SK-N-SH (cell line): ENCODE measurements at regions not wholly inside any gene's neighbourhood (a gene's known extent, or its start where the extent isn't known, plus 50 kb on each side); places are given as distances from the start of the nearest gene placed in this dataset.

Source experiments
- CTCF ChIA-PET: fragments of 300-600, 350-600 bp; formaldehyde crosslinking; extraction: SDS; loops from one replicate; lab custom pipeline; 2021; lab: Yijun Ruan, JAX
- POLR2A ChIA-PET: fragments of 350-600 bp; sonication (Branson Sonifier 250); formaldehyde crosslinking; extraction: SDS; loops from one replicate; lab custom pipeline; 2020; ENCODE audit warnings: antibody characterized with exemption, inconsistent platforms; lab: Yijun Ruan, JAX
- DNase-seq: peaks from one replicate; pipeline ENCODE4 v3.0.0; 2012
- H2AFZ ChIP-seq: fragments of 200-600 bp; sonication (generic); 2 replicates; pipeline ENCODE4 v1.8.1; 2016; ENCODE audit warnings: antibody characterized with exemption, mild to moderate bottlenecking, low read depth
- H3F3A ChIP-seq: fragments of 200-600 bp; sonication (generic); replicated peaks from 2 replicates; pipeline ENCODE3; 2016; ENCODE audit warnings: antibody characterized with exemption, mild to moderate bottlenecking; ENCODE audit not compliant: insufficient read depth
- H3K27ac ChIP-seq, 2 experiments: fragments of 200-500 bp in 1 of 2; fragments of 200-600 bp in 1 of 2; sonication (Bioruptor generic) in 1 of 2; sonication (generic), shearing (Covaris generic) in 1 of 2; 2 replicates each; pipeline versions ENCODE4 v1.5.1 to v1.6.1; 2014 to 2016; ENCODE audit warnings: low read depth in 2 of 2, inconsistent platforms in 1 of 2, low read length in 1 of 2, mild to moderate bottlenecking in 1 of 2, mixed read lengths in 1 of 2
- H3K27me3 ChIP-seq: fragments of 200-600 bp; sonication (generic), shearing (Covaris generic); 2 replicates; pipeline ENCODE4 v1.6.1; 2016; ENCODE audit warnings: mixed run types; ENCODE audit not compliant: insufficient read depth
- H3K36me3 ChIP-seq, 2 experiments: fragments of 200-500 bp in 1 of 2; fragments of 200-600 bp in 1 of 2; sonication (Bioruptor generic) in 1 of 2; sonication (generic) in 1 of 2; replicated peaks in 1 of 2; 2 replicates each; pipeline versions ENCODE3 to v1.5.1; 2014 to 2016; ENCODE audit warnings: low read length in 1 of 2, mild to moderate bottlenecking in 1 of 2; ENCODE audit not compliant: insufficient read depth in 2 of 2, control insufficient read depth in 1 of 2
- H3K4me1 ChIP-seq, 2 experiments: fragments of 200-500 bp in 1 of 2; fragments of 200-600 bp in 1 of 2; sonication (Bioruptor generic) in 1 of 2; sonication (generic), shearing (Covaris generic) in 1 of 2; 2 replicates each; pipeline versions ENCODE4 v1.5.1 to v1.6.1; 2014 to 2016; ENCODE audit warnings: low read depth in 1 of 2, low read length in 1 of 2, mixed run types in 1 of 2; ENCODE audit not compliant: insufficient read depth in 2 of 2, control insufficient read depth in 1 of 2
- H3K4me2 ChIP-seq: fragments of 200-600 bp; sonication (generic), shearing (Covaris generic); 2 replicates; pipeline ENCODE4 v1.6.1; 2017; ENCODE audit warnings: mixed run types
- H3K4me3 ChIP-seq, 2 experiments: fragments of 200-500 bp in 1 of 2; fragments of 200-600 bp in 1 of 2; sonication (Bioruptor generic) in 1 of 2; sonication (generic), shearing (Covaris generic) in 1 of 2; 2 replicates each; pipeline versions ENCODE4 v1.5.1 to v1.8.1; 2014 to 2016; ENCODE audit warnings: low read depth in 2 of 2, inconsistent platforms in 1 of 2, low read length in 1 of 2, mild to moderate bottlenecking in 1 of 2, mixed read lengths in 1 of 2, moderate library complexity in 1 of 2
- H3K79me2 ChIP-seq: fragments of 200-600 bp; sonication (generic); 2 replicates; pipeline ENCODE4 v1.8.1; 2017; ENCODE audit warnings: mild to moderate bottlenecking; ENCODE audit not compliant: insufficient read depth
- H3K9ac ChIP-seq: fragments of 200-600 bp; sonication (generic); 2 replicates; pipeline ENCODE4 v1.6.1; 2017; ENCODE audit warnings: mixed run types
- H3K9me2 ChIP-seq: fragments of 200-600 bp; sonication (generic); 2 replicates; pipeline ENCODE4 v1.6.1; 2017; ENCODE audit warnings: mixed run types
- H3K9me3 ChIP-seq: fragments of 200-600 bp; sonication (generic); 2 replicates; pipeline ENCODE4 v1.6.1; 2017; ENCODE audit warnings: mixed run types, mild to moderate bottlenecking, moderate library complexity
- H4K20me1 ChIP-seq: fragments of 200-600 bp; sonication (generic); 2 replicates; pipeline ENCODE4 v1.6.1; 2017; ENCODE audit warnings: mild to moderate bottlenecking, mixed run types; ENCODE audit not compliant: insufficient read depth
- ELF1 ChIP-seq: IDR thresholded peaks from 2 replicates; pipeline ENCODE4 v1.4.0; 2012
- EP300 ChIP-seq, 2 experiments: IDR thresholded peaks; 2 replicates each; pipeline versions ENCODE4 v1.4.0 to v1.6.1; 2012; ENCODE audit warnings: borderline replicate concordance in 1 of 2, low read depth in 1 of 2, low read length in 1 of 2
- FOSL2 ChIP-seq: IDR thresholded peaks from 2 replicates; pipeline ENCODE4 v1.4.0; 2012; ENCODE audit warnings: low read depth, mild to moderate bottlenecking, moderate library complexity, borderline replicate concordance
- FOXJ3 ChIP-seq: sonication (generic); formaldehyde crosslinking; IDR thresholded peaks from 2 replicates; pipeline ENCODE4 v1.5.1; 2020; ENCODE audit warnings: mild to moderate bottlenecking, missing genetic modification reagents
- FOXM1 ChIP-seq: IDR thresholded peaks from 2 replicates; pipeline ENCODE4 v1.4.0; 2012; ENCODE audit warnings: low read depth, mild to moderate bottlenecking
- JUND ChIP-seq: IDR thresholded peaks from 2 replicates; pipeline ENCODE4 v1.4.0; 2012
- MEF2A ChIP-seq: IDR thresholded peaks from 2 replicates; pipeline ENCODE4 v1.4.0; 2012; ENCODE audit warnings: low read depth, borderline replicate concordance
- NFIC ChIP-seq: IDR thresholded peaks from 2 replicates; pipeline ENCODE4 v1.4.0; 2012; ENCODE audit warnings: borderline replicate concordance
- NRF1 ChIP-seq: IDR thresholded peaks from 2 replicates; pipeline ENCODE4 v1.6.1; 2012; ENCODE audit warnings: low read depth, mild to moderate bottlenecking, low read length
- POLR2AphosphoS5 ChIP-seq: IDR thresholded peaks from 2 replicates; pipeline ENCODE4 v1.6.1; 2012; ENCODE audit warnings: low read depth, low read length
- RAD21 ChIP-seq: IDR thresholded peaks from 2 replicates; pipeline ENCODE4 v1.6.1; 2012; ENCODE audit warnings: mild to moderate bottlenecking, low read length
- RXRA ChIP-seq: IDR thresholded peaks from 2 replicates; pipeline ENCODE4 v1.4.0; 2012; ENCODE audit warnings: low read depth, mild to moderate bottlenecking, borderline replicate concordance
- SIN3A ChIP-seq: IDR thresholded peaks from 2 replicates; pipeline ENCODE4 v1.6.1; 2012; ENCODE audit warnings: low read depth, mild to moderate bottlenecking, low read length, moderate library complexity, borderline replicate concordance
- SMC3 ChIP-seq: IDR thresholded peaks from 2 replicates; pipeline ENCODE4 v1.6.1; 2012; ENCODE audit warnings: low read depth, low read length, improper control_type of control experiment
- TEAD4 ChIP-seq: IDR thresholded peaks from 2 replicates; pipeline ENCODE4 v1.4.0; 2012; ENCODE audit warnings: mild to moderate bottlenecking, borderline replicate concordance; ENCODE audit not compliant: insufficient read depth
- YY1 ChIP-seq: IDR thresholded peaks from 2 replicates; pipeline ENCODE4 v1.4.0; 2012; ENCODE audit warnings: low read depth, mild to moderate bottlenecking
- WGBS: methylation state at CpG from one replicate; pipeline ENCODE4 v1.1.6; 2017; ENCODE audit warnings: low lambda C conversion rate; 5-methylcytosine and 5-hydroxymethylcytosine counted together
- TF ChIP-seq, protein P1 (sequence below): IDR thresholded peaks from 2 replicates; pipeline ENCODE4 v1.4.0; 2012; ENCODE audit warnings: low read depth, borderline replicate concordance
- TF ChIP-seq, protein P2 (sequence below): IDR thresholded peaks from 2 replicates; pipeline ENCODE4 v1.4.0; 2012; ENCODE audit warnings: low read depth, borderline replicate concordance
- TF ChIP-seq, protein P3 (sequence below): IDR thresholded peaks from 2 replicates; pipeline ENCODE4 v1.4.0; 2012; ENCODE audit warnings: low read depth

DNA sequence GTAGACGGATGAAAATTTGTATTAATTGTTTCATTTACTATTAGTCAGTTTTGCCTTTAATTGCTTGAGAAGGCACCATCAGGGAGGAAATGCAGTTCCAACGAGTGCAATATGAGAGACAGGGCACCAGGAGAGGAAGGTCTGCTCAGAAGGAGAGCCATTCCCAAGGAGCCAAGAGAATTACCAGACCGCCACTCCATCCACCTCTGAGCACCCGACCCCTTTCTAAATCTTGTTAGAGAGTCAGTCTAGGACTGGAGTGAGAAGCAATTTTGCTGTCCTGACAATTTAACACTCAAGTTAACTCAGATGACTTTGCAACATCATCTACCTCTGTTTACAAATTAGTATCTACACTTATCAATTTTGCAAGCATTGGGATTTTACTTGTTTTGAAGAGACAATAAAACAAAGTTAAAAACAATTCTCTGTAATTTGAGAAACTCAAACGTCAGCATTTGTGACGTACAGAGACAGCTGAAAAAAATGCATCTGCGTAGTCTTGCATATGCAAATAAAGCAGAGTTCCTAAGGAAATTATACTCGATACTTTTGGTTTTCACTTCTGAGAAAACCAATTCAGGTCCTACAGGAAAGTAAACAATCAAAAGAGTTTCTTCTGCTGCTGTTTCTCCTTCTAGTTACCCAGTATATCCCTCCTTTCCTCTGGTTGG lies 1704.7 kb upstream of the TENM3 start:
- no peak overlapping the region for H2AFZ ChIP-seq
- no peak overlapping the region for H3K4me2 ChIP-seq
- H3F3A ChIP-seq, result no peaks in the 10 kb centered on the region
- no peaks in the 10 kb centered on the region for H3K9me2 ChIP-seq
- H3K36me3 ChIP-seq, result no peaks in the 10 kb centered on the region
- 2% methylated on average over 8 of the region's 8 CpGs for WGBS
- no peaks in the 10 kb centered on the region for H3K79me2 ChIP-seq
- no peaks in the 10 kb centered on the region for H3K9me3 ChIP-seq
- peaks cover 0 to 4% of the 10 kb centered on the region in 2 experiments; a peak in 1 of 4 replicates for H3K4me1 ChIP-seq
- no peak for DNase-seq
- H3K9ac ChIP-seq, result no peak overlapping the region
- no peaks in the 10 kb centered on the region for H3K27me3 ChIP-seq
- TF ChIP-seq NRF1, result no peak
- no peak for TF ChIP-seq SIN3A
- no peak for TF ChIP-seq FOXJ3 (CRISPR knock-in tag)
- no peak for TF ChIP-seq POLR2AphosphoS5
- no peak for TF ChIP-seq TEAD4
- TF ChIP-seq YY1, result no peak
- TF ChIP-seq RAD21, result no peak
- TF ChIP-seq FOXM1, result no peak
- TF ChIP-seq, protein P1, sequence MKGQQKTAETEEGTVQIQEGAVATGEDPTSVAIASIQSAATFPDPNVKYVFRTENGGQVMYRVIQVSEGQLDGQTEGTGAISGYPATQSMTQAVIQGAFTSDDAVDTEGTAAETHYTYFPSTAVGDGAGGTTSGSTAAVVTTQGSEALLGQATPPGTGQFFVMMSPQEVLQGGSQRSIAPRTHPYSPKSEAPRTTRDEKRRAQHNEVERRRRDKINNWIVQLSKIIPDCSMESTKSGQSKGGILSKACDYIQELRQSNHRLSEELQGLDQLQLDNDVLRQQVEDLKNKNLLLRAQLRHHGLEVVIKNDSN, result no peak
- no peak for TF ChIP-seq EP300 (IDR thresholded peaks at IDR 0.05; ENCODE audit: borderline replicate concordance in 1 of 2, low read depth in 1 of 2, low read length in 1 of 2)
- no peak for TF ChIP-seq RXRA
- TF ChIP-seq, protein P2, sequence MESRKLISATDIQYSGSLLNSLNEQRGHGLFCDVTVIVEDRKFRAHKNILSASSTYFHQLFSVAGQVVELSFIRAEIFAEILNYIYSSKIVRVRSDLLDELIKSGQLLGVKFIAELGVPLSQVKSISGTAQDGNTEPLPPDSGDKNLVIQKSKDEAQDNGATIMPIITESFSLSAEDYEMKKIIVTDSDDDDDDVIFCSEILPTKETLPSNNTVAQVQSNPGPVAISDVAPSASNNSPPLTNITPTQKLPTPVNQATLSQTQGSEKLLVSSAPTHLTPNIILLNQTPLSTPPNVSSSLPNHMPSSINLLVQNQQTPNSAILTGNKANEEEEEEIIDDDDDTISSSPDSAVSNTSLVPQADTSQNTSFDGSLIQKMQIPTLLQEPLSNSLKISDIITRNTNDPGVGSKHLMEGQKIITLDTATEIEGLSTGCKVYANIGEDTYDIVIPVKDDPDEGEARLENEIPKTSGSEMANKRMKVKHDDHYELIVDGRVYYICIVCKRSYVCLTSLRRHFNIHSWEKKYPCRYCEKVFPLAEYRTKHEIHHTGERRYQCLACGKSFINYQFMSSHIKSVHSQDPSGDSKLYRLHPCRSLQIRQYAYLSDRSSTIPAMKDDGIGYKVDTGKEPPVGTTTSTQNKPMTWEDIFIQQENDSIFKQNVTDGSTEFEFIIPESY, result no peak
- no peak for TF ChIP-seq NFIC
- no peak for TF ChIP-seq JUND
- no peak for TF ChIP-seq MEF2A
- no peak for TF ChIP-seq SMC3
- TF ChIP-seq ELF1, result no peak
- TF ChIP-seq FOSL2, result no peak
- TF ChIP-seq, protein P3, sequence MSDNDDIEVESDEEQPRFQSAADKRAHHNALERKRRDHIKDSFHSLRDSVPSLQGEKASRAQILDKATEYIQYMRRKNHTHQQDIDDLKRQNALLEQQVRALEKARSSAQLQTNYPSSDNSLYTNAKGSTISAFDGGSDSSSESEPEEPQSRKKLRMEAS, result no peak
- no peak overlapping the region for H3K4me3 ChIP-seq
- ChIA-PET CTCF (no interaction called here), POLR2A (no interaction called here)
- no peak overlapping the region for H3K27ac ChIP-seq
- no peaks in the 10 kb centered on the region for H4K20me1 ChIP-seq
